H1 (cell line): ENCODE measurements at regions not wholly inside any gene's neighbourhood (a gene's known extent, or its start where the extent isn't known, plus 50 kb on each side); places are given as distances from the start of the nearest gene placed in this dataset.

Experiments used
- ASH2L ChIP-seq: fragments of 200-600, 300-600 bp; sonication (generic); IDR thresholded peaks from one replicate; pipeline ENCODE4 v1.7.1; 2017; ENCODE audit warnings: low read length
- EZH2 ChIP-seq: fragments of 200-600 bp; sonication (generic); IDR thresholded peaks from 2 replicates; pipeline ENCODE4 v1.7.1; 2012; ENCODE audit warnings: low read depth, mild to moderate bottlenecking, moderate library complexity, low read length, inconsistent platforms; ENCODE audit not compliant: severe bottlenecking
- GABPA ChIP-seq: IDR thresholded peaks from 2 replicates; pipeline ENCODE4 v1.6.1; 2011; ENCODE audit warnings: mild to moderate bottlenecking, low read length, moderate library complexity, borderline replicate concordance; ENCODE audit not compliant: insufficient read depth
- JUN ChIP-seq: IDR thresholded peaks from 2 replicates; pipeline ENCODE4 v1.6.1; 2011; ENCODE audit warnings: low read depth, mild to moderate bottlenecking, improper control_type of control experiment, low read length
- MAFK ChIP-seq: IDR thresholded peaks from 2 replicates; pipeline ENCODE4 v1.6.1; 2012; ENCODE audit warnings: low read depth, mild to moderate bottlenecking, improper control_type of control experiment, low read length
- MAX ChIP-seq: IDR thresholded peaks from 2 replicates; pipeline ENCODE4 v1.6.1; 2012; ENCODE audit warnings: inconsistent platforms
- RNF2 ChIP-seq: fragments of 200-900, 300-1000 bp; sonication (generic); IDR thresholded peaks from 2 replicates; pipeline ENCODE4 v1.7.1; 2016; ENCODE audit warnings: borderline replicate concordance, low read depth, mild to moderate bottlenecking, antibody characterized with exemption, low read length; ENCODE audit not compliant: poor library complexity, severe bottlenecking; ENCODE audit errors: missing control alignments
- SIN3A ChIP-seq, 2 experiments: IDR thresholded peaks in 1 of 2; conservative IDR thresholded peaks in 1 of 2; 2 replicates each; pipeline ENCODE4 v1.6.1; 2011 to 2012; ENCODE audit warnings: low read length in 2 of 2, improper control_type of control experiment in 1 of 2, low read depth in 1 of 2, mild to moderate bottlenecking in 1 of 2
- SIRT6 ChIP-seq: IDR thresholded peaks from one replicate; pipeline ENCODE4 v1.7.1; 2012; ENCODE audit warnings: low read length, inconsistent platforms
- SRF ChIP-seq: IDR thresholded peaks from 2 replicates; pipeline ENCODE4 v1.6.1; 2011; ENCODE audit warnings: mild to moderate bottlenecking, low read depth, low read length, moderate library complexity
- TF ChIP-seq, protein P1 (sequence below): fragments of 300-600 bp; sonication (generic); IDR thresholded peaks from 2 replicates; pipeline ENCODE4 v1.7.1; 2012; ENCODE audit warnings: low read length, moderate library complexity, mild to moderate bottlenecking, inconsistent platforms; ENCODE audit not compliant: insufficient replicate concordance

DNA sequence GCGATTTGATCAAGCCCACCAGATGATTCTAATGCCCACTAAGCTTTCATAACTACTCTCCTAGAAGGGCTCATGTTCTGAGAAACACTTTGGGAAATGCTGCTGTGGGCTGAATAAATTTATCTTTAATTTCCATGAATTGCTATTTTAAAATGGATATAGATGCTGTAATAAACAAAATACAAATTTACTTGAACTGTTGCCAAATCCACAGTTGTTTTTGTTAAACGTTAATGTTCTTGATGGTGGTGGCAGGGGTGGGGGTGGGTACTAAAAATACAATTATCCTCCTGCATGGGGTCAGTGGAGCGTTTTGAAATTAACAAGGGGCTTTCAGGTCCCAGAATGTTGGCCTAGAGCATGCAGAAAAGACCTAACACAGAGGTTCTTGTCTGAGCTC lies 244.7 kb upstream of the POU3F1 start (continued):
- TF ChIP-seq, protein P1, sequence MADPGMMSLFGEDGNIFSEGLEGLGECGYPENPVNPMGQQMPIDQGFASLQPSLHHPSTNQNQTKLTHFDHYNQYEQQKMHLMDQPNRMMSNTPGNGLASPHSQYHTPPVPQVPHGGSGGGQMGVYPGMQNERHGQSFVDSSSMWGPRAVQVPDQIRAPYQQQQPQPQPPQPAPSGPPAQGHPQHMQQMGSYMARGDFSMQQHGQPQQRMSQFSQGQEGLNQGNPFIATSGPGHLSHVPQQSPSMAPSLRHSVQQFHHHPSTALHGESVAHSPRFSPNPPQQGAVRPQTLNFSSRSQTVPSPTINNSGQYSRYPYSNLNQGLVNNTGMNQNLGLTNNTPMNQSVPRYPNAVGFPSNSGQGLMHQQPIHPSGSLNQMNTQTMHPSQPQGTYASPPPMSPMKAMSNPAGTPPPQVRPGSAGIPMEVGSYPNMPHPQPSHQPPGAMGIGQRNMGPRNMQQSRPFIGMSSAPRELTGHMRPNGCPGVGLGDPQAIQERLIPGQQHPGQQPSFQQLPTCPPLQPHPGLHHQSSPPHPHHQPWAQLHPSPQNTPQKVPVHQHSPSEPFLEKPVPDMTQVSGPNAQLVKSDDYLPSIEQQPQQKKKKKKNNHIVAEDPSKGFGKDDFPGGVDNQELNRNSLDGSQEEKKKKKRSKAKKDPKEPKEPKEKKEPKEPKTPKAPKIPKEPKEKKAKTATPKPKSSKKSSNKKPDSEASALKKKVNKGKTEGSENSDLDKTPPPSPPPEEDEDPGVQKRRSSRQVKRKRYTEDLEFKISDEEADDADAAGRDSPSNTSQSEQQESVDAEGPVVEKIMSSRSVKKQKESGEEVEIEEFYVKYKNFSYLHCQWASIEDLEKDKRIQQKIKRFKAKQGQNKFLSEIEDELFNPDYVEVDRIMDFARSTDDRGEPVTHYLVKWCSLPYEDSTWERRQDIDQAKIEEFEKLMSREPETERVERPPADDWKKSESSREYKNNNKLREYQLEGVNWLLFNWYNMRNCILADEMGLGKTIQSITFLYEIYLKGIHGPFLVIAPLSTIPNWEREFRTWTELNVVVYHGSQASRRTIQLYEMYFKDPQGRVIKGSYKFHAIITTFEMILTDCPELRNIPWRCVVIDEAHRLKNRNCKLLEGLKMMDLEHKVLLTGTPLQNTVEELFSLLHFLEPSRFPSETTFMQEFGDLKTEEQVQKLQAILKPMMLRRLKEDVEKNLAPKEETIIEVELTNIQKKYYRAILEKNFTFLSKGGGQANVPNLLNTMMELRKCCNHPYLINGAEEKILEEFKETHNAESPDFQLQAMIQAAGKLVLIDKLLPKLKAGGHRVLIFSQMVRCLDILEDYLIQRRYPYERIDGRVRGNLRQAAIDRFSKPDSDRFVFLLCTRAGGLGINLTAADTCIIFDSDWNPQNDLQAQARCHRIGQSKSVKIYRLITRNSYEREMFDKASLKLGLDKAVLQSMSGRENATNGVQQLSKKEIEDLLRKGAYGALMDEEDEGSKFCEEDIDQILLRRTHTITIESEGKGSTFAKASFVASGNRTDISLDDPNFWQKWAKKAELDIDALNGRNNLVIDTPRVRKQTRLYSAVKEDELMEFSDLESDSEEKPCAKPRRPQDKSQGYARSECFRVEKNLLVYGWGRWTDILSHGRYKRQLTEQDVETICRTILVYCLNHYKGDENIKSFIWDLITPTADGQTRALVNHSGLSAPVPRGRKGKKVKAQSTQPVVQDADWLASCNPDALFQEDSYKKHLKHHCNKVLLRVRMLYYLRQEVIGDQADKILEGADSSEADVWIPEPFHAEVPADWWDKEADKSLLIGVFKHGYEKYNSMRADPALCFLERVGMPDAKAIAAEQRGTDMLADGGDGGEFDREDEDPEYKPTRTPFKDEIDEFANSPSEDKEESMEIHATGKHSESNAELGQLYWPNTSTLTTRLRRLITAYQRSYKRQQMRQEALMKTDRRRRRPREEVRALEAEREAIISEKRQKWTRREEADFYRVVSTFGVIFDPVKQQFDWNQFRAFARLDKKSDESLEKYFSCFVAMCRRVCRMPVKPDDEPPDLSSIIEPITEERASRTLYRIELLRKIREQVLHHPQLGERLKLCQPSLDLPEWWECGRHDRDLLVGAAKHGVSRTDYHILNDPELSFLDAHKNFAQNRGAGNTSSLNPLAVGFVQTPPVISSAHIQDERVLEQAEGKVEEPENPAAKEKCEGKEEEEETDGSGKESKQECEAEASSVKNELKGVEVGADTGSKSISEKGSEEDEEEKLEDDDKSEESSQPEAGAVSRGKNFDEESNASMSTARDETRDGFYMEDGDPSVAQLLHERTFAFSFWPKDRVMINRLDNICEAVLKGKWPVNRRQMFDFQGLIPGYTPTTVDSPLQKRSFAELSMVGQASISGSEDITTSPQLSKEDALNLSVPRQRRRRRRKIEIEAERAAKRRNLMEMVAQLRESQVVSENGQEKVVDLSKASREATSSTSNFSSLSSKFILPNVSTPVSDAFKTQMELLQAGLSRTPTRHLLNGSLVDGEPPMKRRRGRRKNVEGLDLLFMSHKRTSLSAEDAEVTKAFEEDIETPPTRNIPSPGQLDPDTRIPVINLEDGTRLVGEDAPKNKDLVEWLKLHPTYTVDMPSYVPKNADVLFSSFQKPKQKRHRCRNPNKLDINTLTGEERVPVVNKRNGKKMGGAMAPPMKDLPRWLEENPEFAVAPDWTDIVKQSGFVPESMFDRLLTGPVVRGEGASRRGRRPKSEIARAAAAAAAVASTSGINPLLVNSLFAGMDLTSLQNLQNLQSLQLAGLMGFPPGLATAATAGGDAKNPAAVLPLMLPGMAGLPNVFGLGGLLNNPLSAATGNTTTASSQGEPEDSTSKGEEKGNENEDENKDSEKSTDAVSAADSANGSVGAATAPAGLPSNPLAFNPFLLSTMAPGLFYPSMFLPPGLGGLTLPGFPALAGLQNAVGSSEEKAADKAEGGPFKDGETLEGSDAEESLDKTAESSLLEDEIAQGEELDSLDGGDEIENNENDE, result no peak
- TF ChIP-seq SRF (no peak), JUN (no peak), RNF2 (no peak), ASH2L (no peak), MAX (no peak), SIN3A (conservative IDR thresholded peaks at IDR 0.05 in 1 of 2, IDR thresholded peaks at IDR 0.05 in 1 of 2; ENCODE audit: low read depth in 1 of 2, low read length in 2 of 2) (no peak), MAFK (no peak), EZH2 (no peak), GABPA (no peak), SIRT6 (no peak)
